Dermis microvascular lymphatic vessel endothelial cell (primary cell): ENCODE measurements at regions not wholly inside any gene's neighbourhood (a gene's known extent, or its start where the extent isn't known, plus 50 kb on each side); places are given as distances from the start of the nearest gene placed in this dataset.
"Not testable (repeated sequence)": the region's sequence is repeated elsewhere in the genome, so short reads cannot be mapped to it uniquely, and the experiment has no call there.

Experiments
- DNase-seq, 2 donors: peaks; one replicate each; pipeline versions ENCODE4 v3.0.0 to v3.0.0-alpha.2; 2010; ENCODE audit warnings: low read depth in 2 of 2

GRCh38 chr4:179663641-179664429, 2221.6 kb upstream of the AGA start:
- no peak for DNase-seq

DNA sequence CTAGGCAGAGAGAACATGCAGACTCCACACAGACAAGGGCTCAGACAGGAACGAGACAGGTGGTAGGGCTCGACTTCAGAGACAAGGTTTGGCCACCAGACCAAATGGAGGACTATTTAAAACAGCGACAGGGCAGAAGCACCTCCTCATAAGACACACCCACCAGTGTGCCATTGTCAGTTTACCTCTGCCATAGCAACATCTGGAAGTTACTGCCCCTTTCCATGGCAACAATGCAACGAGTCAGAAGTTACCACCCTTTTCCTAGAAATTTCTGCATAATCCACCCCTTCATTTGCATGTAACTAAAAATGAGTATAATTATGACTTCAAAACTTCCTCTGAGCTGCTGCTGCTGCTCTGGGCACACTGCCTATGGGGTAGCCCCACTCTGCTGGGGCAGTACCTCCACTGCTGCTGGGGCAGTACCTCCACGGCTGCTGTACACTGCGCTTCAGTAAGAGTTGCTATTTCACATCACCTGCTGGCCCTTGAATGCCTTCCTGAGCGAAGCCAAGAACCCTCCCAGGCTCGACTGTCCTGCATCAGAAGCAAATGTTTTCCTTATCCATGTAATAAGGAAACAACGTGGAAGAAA, 2222.3 kb upstream of the AGA start:
- DNase-seq = no peak

- DNase-seq = no peak
These were observed 2224.0 kb upstream of the AGA start for GRCh38 chr4:179666226-179666625.

GRCh38 chr4:179671609-179672008, 2229.4 kb upstream of the AGA start:
- DNase-seq = no peak

GRCh38 chr4:179678093-179678814, 2236.0 kb upstream of the AGA start:
- no peak for DNase-seq

GRCh38 chr4:179683661-179684060, 2241.4 kb upstream of the AGA start:
- DNase-seq = not testable (repeated sequence)

DNA sequence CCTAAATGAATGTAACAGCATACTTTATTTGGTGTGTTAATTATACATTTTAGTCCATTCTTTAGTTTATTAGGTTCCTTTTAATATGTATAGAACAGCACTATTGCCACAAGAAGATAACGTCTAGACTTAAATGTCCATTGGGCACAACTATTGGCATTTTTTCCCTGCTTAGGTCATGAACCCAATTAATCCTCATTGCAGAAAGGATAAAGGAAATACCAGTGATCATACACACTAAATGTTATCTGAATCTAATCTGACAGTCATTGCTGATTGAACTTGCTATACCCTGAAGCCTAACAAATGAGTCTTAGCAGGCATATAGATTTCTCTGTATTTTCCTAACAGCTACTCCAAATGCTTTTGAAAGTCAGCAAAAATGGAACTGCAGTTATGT, 2250.0 kb upstream of the AGA start:
- no peak for DNase-seq

DNA sequence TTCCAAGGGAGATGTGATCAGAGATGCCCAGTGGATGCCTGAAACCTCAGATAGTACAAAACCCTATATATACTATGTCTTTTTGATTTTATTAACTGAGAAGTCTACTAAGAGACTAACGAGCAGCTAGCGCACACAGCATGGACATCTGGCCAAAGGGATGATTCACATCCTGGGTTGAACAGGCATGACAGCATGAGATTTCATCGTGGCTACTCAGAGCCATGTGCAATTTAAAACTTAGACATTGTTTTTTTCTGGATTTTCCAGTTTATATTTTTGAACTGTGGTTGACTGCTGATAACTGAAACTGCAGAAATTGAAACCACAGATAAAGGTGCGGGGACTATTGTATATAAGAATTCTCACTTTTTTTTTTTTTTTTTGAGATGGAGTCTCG, 2252.9 kb upstream of the AGA start:
- DNase-seq = no peak

DNA sequence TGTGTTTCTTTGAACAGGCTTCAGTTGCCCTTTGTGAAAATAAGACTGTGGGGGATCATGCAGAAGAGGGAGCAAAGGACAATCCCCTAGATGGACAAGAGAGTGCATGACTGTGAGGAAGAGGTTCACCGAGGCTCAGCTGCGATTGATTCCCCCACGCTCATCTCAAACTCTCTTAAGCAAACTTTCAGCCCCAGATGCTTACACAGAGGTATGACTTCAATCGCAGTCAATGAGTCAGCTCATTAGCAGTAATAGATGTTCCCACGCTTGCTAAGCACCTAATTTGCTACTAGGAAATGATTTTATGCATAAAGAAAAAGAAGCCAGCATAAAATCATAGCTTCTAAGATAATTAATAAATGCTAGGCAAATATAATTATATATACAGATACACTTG, 2256.1 kb upstream of the AGA start:
- no peak for DNase-seq

- DNase-seq = no peak
These were observed 2267.9 kb upstream of the AGA start for GRCh38 chr4:179709961-179710624.

DNA sequence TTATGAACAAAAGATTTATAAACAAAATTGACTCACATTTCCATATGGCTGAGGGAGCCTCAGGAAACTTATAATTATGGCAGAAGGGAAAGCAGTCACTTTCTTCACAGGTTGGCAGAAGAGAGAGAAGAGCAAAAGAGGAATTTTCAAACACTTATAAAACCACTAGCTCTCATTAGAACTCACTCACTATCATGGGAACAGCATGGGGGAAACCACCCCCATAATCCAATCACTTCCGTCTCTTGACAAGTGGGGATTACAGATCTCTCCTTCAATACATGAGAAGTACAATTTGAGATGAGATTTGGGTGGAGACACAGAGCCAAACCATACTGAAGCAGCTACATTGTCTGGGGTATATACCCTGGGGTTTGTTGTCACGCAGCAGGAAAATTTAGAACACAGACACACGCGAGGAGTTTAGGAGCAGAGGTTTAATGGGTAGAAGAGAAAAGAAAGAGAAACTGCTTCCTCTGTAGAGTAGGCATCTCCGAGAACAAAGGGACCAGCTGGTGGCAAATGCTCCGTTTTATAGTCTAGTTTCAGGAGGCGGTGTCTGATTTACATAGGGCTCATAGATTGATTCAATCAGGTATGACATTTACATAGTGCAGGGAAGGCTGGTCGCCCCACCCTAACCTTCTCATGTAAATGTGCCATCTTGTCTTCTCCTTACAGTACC, 2277.7 kb upstream of the AGA start:
- no peak for DNase-seq

- not testable (repeated sequence) for DNase-seq
These were observed 2284.3 kb upstream of the AGA start for GRCh38 chr4:179726491-179726890.

DNA sequence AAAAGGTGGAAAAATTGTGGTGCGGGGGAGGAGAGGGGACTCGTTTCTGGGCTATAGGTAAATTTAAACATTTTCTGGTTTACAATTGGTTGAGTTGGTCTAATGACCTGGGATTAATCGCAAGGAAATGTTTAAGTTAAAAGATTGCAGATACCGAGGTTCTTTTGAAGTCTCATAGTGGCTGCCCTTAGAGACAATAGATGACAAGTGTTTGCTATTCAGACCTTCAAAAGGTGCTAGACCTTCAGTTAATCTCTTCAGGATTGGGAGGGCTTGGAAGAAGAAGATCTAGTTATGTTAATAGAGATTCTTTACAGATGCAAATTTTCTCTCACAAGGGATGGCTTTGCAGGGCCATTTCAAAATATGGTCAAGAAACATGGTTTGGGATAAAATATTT, 2286.1 kb upstream of the AGA start:
- DNase-seq = no peak

GRCh38 chr4:179736820-179737219, 2294.6 kb upstream of the AGA start:
- DNase-seq = not testable (repeated sequence)

DNA sequence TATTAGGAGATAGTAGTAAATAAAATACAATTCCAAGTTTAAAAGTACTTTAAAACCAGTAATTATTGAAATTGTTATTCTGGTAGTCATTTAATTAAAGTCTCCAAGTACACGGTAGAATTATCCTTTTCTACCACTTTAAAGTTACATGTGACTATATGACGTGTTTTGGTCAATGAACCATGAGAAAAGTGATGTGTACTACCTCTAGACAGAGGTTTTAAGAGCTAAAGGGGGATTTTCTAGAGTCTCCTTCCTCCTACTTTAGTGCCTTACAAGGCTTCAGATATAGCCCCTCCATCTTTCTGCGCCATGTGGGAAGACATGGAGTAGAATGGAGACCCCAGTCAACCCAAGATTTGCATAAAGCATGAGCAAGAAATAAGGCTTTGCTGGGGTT, 2296.6 kb upstream of the AGA start:
- no peak for DNase-seq

DNA sequence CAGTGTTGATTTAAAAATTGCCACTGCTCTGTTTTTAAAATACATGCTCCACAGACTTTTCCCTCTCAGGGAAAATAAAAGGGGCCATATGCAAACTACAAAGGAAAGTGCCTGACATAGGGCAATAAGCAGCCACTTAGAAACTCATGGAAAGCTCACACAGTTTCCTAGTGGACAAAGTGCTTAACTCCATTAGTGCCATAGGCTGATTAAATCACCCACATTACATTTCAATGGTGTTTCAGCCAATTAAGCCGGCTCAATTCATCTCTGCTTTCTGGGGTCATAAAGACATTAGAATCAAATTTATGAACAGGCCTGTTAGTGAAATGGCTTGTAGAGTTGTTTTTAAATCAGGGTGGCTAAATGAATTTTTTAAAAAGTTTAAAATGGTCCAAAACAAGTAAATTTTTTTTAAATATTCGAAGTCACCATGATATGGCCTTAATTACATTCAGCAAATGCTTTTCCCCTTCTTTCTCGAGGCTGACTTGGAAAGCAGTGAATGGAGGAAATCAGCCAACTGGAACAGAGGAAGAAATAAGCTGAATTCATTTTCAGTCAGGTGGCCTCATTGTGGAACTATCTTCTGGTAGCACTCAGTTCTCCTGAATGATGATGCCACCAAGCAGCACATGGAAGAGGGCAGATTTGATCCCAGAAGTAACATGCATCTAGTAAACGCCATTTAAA, 2305.1 kb upstream of the AGA start:
- DNase-seq = no peak

- no peak for DNase-seq
These were observed 2306.6 kb upstream of the AGA start for GRCh38 chr4:179748837-179749236.

DNA sequence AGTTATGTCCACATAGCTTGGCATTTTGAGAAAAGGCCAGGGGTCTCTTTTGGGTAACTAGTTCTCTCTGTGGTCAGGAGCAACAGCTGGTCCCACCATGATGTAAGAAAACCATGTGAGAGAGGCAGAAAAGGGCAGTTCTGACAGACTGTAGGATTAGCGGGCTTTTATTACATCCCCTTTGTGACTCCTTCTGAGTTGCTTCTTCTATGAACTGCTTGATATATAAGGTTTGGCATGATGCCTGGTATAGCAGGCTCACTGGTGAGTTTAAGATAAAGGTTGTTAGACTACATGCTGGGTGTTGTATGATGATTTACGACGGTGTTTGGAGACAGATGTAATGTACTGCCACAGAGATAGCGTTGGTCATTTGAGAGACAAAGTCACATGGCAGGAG, 2308.1 kb upstream of the AGA start:
- DNase-seq = no peak

- DNase-seq = no peak
These were observed 2309.4 kb upstream of the AGA start for GRCh38 chr4:179751669-179752068.

DNA sequence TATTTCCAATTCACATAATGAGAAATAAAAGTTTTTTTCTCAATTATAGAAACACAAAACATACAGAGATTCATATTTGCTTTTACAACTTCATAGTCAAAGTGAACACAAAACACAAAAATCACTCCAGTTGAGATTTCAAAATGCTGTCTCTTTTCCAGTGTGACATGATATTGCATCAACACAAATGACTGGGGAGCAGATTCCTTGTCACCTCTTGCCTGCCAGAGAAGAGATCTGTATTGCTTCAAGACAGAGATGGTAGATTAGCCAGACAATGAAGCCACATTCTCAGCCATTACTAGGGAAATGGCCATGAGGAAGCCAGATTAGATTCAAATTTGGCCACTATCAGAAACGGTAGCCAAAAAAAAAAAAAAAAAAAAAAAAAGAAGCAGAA, 2313.1 kb upstream of the AGA start:
- no peak for DNase-seq

GRCh38 chr4:179757641-179758040, 2315.4 kb upstream of the AGA start:
- no peak for DNase-seq
